IPS DF 4.7 (cell line): ENCODE measurements at regions not wholly inside any gene's neighbourhood (a gene's known extent, or its start where the extent isn't known, plus 50 kb on each side); places are given as distances from the start of the nearest gene placed in this dataset.
"Not testable (repeated sequence)": the region's sequence is repeated elsewhere in the genome, so short reads cannot be mapped to it uniquely, and the experiment has no call there.

Experiments
- DNase-seq: peaks from one replicate; pipeline ENCODE4 v3.0.0-alpha.2; 2013; ENCODE audit warnings: low spot score; ENCODE audit errors: extremely low read depth

DNA sequence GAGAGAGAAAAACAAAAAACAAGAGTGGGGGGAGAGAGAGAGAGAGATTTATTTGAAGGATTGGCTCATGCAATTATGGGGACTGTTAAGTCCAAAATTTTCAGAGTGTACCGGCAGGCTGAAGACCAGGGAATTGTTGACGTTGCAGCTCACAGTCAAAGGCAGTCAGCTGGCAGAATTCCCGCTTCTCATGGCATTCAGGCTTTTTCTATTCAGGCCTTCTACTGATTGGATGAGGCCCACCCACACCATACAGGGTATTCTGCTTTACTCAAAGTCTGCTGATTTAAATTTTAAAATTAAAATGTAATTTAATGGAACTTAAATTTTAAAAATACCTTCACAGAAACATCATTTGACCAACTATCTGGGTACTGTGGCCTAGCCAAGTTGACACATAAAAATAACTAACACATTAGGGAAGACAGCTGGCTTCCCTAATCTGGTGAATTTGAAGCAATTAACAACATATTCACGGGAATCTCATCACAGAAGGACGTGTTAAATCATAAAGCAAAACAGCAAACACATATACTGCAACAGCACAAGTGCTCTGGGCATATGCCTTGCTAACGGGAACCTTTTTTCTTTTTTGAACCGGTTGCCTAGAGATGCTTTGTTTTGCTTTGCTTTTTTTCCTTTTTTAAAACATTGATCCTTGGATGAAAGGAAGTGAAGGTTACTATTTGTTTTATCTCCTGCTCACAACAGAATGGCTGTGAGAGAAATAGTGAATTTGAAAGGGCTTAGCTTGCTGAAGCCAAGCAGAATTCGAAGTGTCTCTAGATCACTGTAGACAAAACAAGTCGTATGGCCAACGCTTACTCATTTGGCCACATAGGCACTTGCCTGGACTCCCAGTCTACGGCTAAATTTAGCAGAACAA lies 505.1 kb downstream of the IRS2 start:
- DNase-seq, result no peak

DNA sequence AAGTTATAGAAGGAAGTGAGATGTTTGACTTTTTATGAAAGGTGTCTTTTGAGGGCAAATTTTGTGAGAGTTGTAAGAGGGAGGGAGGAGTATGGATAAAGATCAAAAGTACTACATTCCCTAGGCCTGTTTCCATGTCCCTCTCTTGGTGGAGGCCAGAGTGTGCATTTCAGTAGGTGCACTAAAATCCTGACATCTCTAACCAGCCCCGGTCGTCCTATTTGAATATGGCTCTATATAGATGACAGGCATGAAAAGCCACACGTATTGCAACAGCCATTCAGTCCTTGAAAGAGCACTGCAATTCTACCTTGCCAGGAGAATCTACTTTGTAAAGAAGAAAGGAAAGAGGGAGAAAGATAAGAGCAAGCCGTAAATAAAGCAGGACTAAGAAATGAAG lies 510.1 kb downstream of the IRS2 start:
- DNase-seq, result no peak

DNA sequence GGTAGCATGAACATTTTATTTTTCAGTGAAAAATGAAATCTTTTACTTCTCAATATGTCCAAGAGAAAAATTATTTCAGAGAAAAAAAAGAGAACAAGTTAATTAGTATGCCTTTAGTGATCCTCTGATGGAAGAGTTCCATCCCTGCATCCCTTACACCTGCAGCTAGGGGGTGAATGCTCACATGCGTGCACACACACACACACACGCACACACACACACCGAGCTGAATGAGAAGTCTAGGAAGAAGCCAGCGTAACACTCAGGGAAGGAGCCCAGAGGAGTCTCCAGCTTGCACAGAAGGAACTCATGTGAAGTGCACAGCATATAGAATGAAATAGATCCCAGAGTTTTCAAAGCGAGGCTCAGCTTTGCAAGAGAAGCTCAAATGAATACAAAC lies 510.5 kb downstream of the IRS2 start:
- DNase-seq, result no peak

DNA sequence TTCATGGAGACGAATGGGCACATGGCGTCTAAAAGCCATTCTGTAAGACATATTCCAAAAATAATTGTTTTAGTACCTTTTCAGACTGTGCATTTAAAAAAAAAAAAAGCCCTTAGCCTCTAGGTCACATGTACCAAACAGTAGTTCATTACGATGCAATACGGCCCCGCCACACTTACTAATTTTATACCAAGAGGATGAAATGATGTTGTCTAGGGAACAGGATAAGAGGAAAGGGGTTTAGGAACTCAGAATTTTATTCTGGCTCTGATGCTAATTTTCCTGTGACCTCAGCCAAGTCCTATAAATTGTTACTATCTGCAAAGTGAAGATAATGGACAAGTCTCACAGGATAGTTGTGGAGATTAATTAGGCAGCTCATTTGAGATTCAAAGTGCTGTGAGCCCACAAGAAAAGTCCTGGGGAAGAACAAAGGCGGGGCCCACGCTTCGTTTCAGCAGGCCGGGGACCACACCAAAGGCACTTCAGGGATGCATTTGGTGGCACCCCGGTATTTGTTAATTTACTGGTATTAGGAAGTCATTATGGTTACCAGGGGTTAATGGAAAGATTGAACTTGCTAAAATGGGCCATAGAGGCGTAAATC lies 511.1 kb downstream of the IRS2 start:
- no peak for DNase-seq

DNA sequence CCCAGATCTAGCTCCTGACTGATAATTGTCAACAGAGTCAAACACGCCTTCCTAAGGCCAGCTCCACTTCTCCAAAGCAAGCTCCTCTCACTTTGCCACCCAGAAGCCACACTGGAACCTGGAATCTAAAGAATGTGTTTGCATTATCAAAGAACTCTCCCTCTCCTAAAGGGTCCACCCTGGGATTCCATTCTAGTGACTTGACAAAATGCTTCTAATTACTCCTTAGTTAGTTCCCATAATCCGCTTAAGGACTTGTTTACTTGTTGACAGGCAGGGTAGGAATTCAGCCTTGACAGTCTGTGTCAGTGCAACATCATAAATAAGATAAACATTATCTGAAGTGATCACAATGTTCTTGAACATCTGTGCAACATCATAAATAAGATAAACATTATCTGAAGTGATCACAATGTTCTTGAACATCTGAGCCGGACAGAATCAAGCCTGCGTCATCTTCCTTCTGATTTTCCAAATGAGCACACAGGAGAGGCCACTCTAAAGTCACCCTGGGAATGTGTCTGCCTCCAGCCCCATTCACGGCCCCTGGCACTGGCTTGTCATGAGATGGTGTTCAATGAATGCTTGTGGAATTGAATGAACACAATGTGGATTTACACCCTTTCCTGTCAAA lies 512.1 kb downstream of the IRS2 start:
- DNase-seq, result peak; percentile 72

DNA sequence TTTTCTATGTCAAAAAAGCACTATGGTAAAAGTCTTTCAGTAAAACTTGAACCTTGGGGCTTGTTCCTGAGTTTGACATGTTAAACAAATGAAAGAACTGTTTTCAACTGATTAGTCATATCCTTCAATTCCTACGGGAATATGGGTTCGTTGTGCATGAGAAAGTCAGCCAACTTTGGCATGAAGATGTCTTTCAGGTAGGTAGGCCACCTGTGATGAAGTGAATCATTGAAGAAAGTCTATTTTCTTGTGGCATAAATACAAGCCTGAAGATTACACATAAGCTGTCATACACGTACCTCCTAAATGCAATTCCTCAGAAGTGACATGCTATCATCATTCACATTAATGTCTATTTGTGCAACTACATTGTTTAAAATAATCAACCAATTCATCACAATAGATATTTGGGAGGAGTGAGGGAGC lies 513.0 kb downstream of the IRS2 start:
- no peak for DNase-seq

DNA sequence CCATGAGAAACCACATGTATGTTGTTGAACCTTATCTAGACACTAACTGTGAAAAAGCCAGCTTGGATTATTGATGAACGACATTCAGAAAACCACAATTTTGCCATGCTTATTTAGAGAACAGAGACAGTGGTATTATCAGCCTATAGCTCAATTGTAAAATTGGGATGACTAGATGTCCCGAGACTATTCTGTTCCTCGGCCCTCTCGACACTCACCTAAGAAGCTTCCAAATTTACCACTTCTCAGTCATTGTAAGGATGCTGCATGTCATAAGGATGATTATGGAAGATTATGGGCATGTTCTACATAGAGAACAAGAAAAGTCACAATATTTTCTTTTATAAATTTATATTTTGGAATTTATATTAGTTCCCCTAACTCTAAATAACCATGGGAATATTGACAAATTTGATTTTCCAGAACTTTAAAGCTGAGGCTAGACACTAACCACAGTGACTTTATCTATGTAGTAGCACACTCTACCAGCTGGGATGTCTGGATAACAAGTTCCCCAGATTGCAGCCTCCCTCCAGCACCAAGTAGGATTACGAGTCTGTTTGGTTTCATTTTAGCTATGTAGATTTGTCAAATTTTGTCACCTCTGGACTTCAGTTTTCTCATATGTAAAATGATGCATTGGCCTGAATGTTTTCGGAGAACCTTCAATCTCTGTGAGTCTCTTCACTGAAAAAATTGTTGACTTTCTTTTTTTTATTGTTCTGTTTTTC lies 513.6 kb downstream of the IRS2 start:
- DNase-seq, result no peak

DNA sequence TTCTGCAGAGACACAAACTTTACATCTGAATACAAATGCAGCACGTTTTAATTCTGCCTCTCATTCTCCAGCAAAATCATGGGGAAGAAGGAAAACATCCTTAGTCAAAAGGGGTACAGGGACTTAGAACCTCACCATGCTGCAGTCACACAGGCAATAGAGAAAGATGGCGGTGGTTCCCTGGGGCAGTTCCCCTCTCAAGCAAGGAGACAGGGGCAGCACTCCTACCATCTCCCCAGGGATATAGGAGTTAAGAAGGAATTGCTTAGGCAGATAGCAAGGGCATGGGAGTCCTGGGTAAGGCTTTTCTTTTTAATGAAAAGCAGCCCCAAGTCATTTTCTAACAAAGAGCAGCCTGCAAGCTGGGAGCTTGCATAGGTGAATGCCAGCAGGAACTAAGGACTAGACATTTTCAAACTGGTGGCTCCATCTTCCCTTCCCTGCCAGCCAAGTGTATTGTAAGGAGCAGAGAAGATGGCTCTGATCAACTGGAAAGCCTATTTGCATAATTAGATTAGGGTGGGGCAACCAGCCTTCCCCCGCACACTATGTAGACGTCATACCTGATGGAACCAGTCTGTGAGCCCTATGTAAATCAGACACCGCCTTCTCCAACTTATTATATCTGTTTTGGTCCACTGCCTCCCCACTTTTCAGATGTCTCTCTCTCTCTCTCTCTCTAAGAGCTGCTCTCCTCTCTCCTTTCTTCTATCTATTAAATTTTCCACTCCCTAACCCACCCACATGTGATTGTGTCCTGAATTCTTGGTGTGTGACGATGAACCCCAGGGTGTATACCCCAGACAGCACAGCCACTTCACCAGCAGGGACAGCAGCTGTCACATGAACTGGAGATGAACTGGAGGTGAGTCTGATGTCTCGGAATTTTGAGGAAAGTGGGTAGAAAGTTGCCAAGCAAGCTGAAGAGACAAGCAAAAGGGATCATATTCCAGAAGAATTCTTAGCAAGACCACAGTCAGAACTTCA lies 514.5 kb downstream of the IRS2 start:
- DNase-seq, result no peak

DNA sequence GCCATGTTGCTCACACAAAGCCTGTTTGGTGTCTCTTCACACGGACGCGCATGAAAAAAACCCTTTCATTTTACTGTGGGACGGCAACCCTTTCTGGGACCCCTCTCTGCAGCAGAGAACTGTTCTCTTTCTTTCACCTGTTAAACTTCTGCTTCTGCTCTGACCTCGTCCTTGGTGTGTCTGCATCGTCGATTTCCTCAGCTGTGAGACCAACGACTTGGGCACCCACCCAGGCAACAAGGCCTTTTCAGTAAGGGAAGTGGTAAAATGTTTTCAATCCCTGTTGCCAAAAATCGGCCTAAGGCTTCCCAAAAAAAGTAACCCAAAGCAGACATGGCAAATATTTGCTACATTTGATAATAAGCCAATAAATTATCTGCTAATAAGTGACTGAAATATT lies 515.3 kb downstream of the IRS2 start:
- no peak for DNase-seq

DNA sequence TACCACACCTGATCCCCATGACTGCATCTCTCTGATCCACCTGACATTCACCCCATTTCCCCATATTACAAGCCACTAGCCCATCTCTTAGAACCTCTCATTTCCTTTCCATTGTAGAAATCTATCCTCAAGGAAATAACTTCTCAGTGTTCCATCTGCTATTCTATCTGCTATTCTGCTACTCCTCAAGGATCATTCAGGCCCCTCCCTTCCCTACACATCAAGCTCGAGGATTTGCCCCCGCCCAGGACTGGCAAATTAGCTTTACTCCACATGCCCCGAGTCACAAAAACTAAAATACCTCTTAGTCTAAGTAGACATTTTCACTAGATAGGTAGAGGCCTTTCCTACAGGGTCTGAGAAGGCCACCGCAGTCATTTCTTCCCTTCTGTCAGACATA lies 517.0 kb downstream of the IRS2 start:
- DNase-seq, result not testable (repeated sequence)

DNA sequence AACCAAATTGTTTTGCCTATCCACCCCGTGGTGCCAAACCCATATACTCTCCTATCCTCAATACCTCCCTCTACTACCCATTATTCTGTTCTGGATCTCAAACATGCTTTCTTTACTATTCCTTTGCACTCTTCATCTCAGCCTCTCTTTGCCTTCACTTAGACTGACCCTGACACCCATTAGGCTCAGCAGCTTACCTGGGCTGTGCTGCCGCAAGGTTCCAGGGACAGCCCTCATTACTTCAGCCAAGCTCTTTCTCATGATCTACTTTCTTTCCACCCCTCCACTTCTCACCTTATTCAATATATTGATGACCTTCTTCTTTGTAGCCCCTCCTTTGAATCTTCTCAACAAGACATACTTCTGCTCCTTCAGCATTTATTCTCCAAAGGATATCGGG lies 517.9 kb downstream of the IRS2 start:
- DNase-seq, result not testable (repeated sequence)

DNA sequence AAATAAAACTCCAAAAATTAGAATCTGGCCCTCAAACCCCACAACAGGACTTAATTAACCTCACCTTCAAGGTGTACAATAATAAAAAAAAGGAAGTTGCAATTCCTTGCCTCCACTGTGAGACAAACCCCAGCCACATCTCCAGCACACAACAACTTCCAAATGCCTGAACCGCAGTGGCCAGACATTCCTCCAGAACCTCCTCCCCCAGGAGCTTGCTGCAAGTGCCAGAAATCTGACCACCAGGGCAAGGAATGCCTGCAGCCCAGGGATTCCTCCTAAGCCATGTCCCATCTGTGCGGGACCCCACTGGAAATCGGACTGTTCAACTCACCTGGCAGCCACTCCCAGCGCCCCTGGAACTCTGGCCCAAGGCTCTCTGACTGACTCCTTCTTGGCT lies 519.0 kb downstream of the IRS2 start:
- DNase-seq, result not testable (repeated sequence)

DNA sequence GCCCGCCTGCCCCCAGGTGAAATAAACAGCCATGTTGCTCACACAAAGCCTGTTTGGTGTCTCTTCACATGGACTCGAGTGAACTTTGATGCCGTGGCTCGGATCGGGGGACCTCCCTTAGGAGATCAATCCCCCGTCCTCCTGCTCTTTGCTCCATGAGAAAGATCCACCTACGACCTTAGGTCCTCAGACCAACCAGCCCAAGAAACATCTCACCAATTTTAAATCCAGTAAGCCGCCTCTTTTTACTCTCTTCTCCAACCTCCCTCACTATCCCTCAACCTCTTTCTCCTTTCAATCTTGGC lies 521.0 kb downstream of the IRS2 start:
- DNase-seq, result not testable (repeated sequence)

DNA sequence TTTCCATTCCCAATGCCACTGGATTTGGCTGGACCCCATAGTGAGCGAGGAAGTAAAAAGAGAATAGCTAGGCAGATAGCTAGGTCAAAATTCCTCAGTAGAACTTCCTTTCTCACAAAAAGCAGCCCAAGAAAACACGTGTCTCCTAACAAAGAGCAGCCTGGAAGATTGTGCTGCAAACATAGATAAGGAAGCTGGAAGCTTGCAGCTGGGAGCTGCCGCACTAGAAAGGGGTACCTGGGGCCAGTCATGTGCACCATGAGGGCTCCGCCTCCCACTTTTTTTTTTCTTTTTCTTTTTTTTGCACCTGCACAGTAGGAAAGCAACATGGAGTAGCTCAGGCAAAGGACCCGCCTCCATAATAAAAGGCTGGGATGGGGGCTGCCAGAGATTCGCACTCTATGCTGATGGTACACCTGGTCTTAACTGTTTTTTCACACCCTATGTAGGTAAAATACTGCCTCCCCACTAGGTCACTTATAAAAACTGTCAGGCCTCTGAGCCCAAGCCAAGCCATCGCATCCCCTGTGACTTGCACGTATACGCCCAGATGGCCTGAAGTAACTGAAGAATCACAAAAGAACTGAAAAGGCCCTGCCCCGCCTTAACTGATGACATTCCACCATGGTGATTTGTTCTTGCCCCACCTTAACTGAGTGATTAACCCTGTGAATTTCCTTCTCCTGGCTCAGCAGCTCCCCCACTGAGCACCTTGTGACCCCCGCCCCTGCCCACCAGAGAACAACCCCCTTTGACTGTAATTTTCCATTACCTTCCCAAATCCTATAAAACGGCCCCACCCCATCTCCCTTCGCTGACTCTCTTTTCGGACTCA lies 521.6 kb downstream of the IRS2 start:
- not testable (repeated sequence) for DNase-seq

DNA sequence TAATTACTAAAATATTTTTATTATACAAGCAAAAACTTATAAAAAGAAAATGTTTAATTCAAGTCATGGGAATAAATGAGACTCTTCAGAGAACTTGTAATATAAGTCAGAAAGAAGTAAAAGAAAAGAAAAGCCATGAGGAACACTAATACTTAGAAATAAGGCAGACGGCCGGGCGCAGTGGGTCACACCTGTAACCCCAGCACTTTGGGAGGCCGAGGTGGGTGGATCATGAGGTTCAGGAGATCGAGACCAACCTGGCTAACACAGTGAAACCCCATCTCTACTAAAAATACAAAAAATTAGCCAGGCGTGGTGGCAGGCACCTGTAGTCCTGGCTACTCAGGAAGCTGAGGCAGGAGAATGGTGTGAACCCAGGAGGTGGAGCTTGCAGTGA lies 528.6 kb downstream of the IRS2 start:
- DNase-seq, result not testable (repeated sequence)
